Natural killer cell (primary cell): ENCODE measurements at regions not wholly inside any gene's neighbourhood (a gene's known extent, or its start where the extent isn't known, plus 50 kb on each side); places are given as distances from the start of the nearest gene placed in this dataset.

Source experiments
- ATAC-seq, 3 donors: fragments of 150-1000 bp in 2 of 3; fragments of 200-7000 bp in 1 of 3; cut with Tn5 transposase; 1 replicate in 1 of 3; 2 replicates in 2 of 3; pipeline ENCODE4 v1.10.0; 2021; ENCODE audit warnings: mild to moderate bottlenecking in 2 of 3, moderate library complexity in 2 of 3
- DNase-seq, 2 donors: peaks; one replicate each; pipeline versions ENCODE4 v3.0.0 to v3.0.0-alpha.2; 2013 to 2021; ENCODE audit warnings: mixed read lengths in 1 of 2
- H3K27ac ChIP-seq: one replicate; pipeline ENCODE4 v1.5.1; 2013; ENCODE audit warnings: mild to moderate bottlenecking, low read length
- H3K27me3 ChIP-seq: one replicate; pipeline ENCODE4 v1.6.1; 2013; ENCODE audit warnings: low read length; ENCODE audit not compliant: control insufficient read depth, insufficient read depth
- H3K36me3 ChIP-seq: one replicate; pipeline ENCODE4 v1.6.1; 2013; ENCODE audit warnings: low read length; ENCODE audit not compliant: control insufficient read depth, insufficient read depth
- H3K4me1 ChIP-seq: one replicate; pipeline ENCODE4 v1.6.1; 2013; ENCODE audit warnings: low read length; ENCODE audit not compliant: control insufficient read depth, insufficient read depth
- H3K4me3 ChIP-seq: one replicate; pipeline ENCODE4 v1.5.1; 2013; ENCODE audit warnings: low read length
- H3K9me3 ChIP-seq: one replicate; pipeline ENCODE4 v1.6.1; 2013; ENCODE audit warnings: low read length; ENCODE audit not compliant: control insufficient read depth, insufficient read depth
- H3K27ac Mint-ChIP-seq, 2 donors: one replicate each; pipeline ENCODE4 v1.8.0; 2022; ENCODE audit warnings: mild to moderate bottlenecking in 2 of 2, mixed read lengths in 2 of 2, moderate library complexity in 1 of 2
- H3K27me3 Mint-ChIP-seq, 2 donors: one replicate each; pipeline ENCODE4 v1.8.0; 2022; ENCODE audit warnings: low read depth in 2 of 2, mixed read lengths in 2 of 2
- H3K36me3 Mint-ChIP-seq: one replicate; pipeline ENCODE4 v1.8.0; 2022; ENCODE audit warnings: mixed read lengths
- H3K4me1 Mint-ChIP-seq, 2 donors: one replicate each; pipeline ENCODE4 v1.8.0; 2022; ENCODE audit warnings: mixed read lengths in 2 of 2
- H3K4me3 Mint-ChIP-seq: one replicate; pipeline ENCODE4 v1.8.0; 2022; ENCODE audit warnings: mild to moderate bottlenecking, moderate library complexity, mixed read lengths
- H3K9me3 Mint-ChIP-seq, 2 donors: one replicate each; pipeline ENCODE4 v1.8.0; 2022; ENCODE audit warnings: mixed read lengths in 2 of 2
- WGBS: methylation state at CpG from one replicate; pipeline ENCODE4 v1.1.7; 2013; ENCODE audit warnings: missing lambda C conversion rate; ENCODE audit not compliant: insufficient coverage; 5-methylcytosine and 5-hydroxymethylcytosine counted together
- intact Hi-C: fragments of 100-400 bp; cut with micrococcal nuclease; formaldehyde crosslinking; loops from one replicate; pipeline ENCODE4 v1.14.2; 2022
- TF ChIP-seq, protein P1 (sequence below): fragments of 200-600 bp; IDR thresholded peaks from one replicate; pipeline ENCODE4 v1.8.0; 2022; ENCODE audit warnings: antibody characterized with exemption

DNA sequence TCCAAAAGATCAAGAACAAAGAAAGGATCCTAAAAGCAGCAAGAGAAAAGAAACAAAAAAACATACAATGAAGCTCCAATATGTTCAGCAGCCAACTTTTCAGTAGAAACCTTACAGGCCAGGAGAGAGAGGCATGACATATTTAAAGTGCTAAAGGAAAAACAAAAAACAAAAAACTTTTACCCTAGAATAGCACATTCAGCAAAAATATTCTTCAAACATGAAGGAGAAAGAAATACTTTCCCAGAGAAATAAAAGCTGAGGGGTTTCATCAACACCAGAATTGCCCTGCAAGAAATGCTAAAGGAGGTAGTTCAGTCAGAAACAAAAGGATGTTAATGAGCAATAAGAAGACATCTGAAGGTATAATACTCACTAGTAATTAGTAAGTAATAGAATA is 753.5 kb upstream of the POT1 start:
- H3K36me3 Mint-ChIP-seq, result no peaks in the 10 kb centered on the region
- Histone ChIP-seq H3K27ac (no peak overlapping the region), H3K27me3 (no peaks in the 10 kb centered on the region), H3K36me3 (no peaks in the 10 kb centered on the region), H3K4me1 (no peaks in the 10 kb centered on the region), H3K4me3 (no peak overlapping the region), H3K9me3 (no peaks in the 10 kb centered on the region)
- no peak overlapping the region for H3K27ac Mint-ChIP-seq
- no peak for DNase-seq
- no peak for ATAC-seq
- peaks cover 5 to 7% of the 10 kb centered on the region in 2 donors for H3K9me3 Mint-ChIP-seq
- no peaks in the 10 kb centered on the region for H3K27me3 Mint-ChIP-seq
- TF ChIP-seq, protein P1, sequence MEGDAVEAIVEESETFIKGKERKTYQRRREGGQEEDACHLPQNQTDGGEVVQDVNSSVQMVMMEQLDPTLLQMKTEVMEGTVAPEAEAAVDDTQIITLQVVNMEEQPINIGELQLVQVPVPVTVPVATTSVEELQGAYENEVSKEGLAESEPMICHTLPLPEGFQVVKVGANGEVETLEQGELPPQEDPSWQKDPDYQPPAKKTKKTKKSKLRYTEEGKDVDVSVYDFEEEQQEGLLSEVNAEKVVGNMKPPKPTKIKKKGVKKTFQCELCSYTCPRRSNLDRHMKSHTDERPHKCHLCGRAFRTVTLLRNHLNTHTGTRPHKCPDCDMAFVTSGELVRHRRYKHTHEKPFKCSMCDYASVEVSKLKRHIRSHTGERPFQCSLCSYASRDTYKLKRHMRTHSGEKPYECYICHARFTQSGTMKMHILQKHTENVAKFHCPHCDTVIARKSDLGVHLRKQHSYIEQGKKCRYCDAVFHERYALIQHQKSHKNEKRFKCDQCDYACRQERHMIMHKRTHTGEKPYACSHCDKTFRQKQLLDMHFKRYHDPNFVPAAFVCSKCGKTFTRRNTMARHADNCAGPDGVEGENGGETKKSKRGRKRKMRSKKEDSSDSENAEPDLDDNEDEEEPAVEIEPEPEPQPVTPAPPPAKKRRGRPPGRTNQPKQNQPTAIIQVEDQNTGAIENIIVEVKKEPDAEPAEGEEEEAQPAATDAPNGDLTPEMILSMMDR, result no peak
- H3K4me3 Mint-ChIP-seq, result no peak overlapping the region
- intact Hi-C loops, result no loop called here
- no peaks in the 10 kb centered on the region for H3K4me1 Mint-ChIP-seq

DNA sequence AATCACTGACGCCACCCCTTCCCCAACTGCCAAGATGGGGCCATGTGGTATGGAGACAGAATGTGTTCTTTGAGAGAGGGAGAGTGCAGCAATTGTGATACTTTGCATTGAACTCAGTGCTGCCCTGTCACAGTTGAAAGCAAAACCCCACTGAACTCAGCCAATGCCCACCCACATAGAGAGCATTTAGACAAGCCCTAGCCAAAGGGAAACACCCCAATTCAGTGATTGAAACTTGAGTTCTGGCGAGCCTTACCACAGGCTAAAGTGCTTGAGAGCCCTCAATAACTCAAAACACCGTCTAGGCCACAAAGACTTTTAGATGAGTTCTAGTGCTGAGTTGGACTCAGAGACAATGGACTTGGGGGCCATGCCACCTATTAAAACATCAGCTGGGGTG is 751.9 kb upstream of the POT1 start:
- Mint-ChIP-seq H3K4me1 (no peaks in the 10 kb centered on the region), H3K27ac (no peak overlapping the region)
- no peak for DNase-seq

DNA sequence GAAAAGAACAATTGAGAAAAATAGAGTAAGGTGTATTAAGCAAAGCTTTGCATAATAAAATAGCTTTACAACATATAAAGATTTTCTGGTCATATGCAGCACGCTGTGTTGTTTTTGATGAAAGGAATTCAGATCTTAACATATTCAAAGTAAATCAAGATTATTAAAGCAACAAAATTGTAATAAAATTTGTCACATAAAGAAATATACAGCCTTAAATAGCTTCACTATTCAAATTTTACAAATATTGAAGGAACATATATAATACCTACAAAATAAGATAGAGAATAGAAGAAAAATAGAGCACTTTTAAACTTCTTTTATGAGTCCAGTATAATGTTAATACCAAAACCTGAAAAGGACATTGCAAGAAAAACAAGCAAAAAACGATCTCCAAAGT is 749.1 kb upstream of the POT1 start:
- ATAC-seq (no peak), DNase-seq (no peak)
- H3K4me3 ChIP-seq, result no peak overlapping the region
- no peaks in the 10 kb centered on the region for H3K27me3 ChIP-seq
- Mint-ChIP-seq H3K4me1 (no peaks in the 10 kb centered on the region), H3K27me3 (no peaks in the 10 kb centered on the region), H3K9me3 (peaks cover 0 to 2% of the 10 kb centered on the region in 2 donors), H3K4me3 (no peak overlapping the region), H3K27ac (no peak overlapping the region), H3K36me3 (no peaks in the 10 kb centered on the region)
- H3K9me3 ChIP-seq, result no peaks in the 10 kb centered on the region
- no peak overlapping the region for H3K27ac ChIP-seq
- no CpG with 5 or more reads among the region's 2 CpGs for WGBS
- TF ChIP-seq, protein P1, result no peak
- H3K36me3 ChIP-seq, result no peaks in the 10 kb centered on the region
- H3K4me1 ChIP-seq, result no peaks in the 10 kb centered on the region
- intact Hi-C loops, result no loop called here

More for the DNA sequence above, 751.9 kb upstream of the POT1 start:
- Mint-ChIP-seq H3K27me3 (no peaks in the 10 kb centered on the region), H3K36me3 (no peaks in the 10 kb centered on the region), H3K4me3 (no peak overlapping the region), H3K9me3 (peaks cover 5 to 7% of the 10 kb centered on the region in 2 donors)
- H3K4me1 ChIP-seq, result no peaks in the 10 kb centered on the region
- no peak overlapping the region for H3K4me3 ChIP-seq
- intact Hi-C loops, result no loop called here
- no peak overlapping the region for H3K27ac ChIP-seq
- no peaks in the 10 kb centered on the region for H3K36me3 ChIP-seq
- TF ChIP-seq, protein P1, result no peak
- ATAC-seq, result no peak
- H3K9me3 ChIP-seq, result no peaks in the 10 kb centered on the region
- WGBS, result 73% methylated on average over 2 of the region's 3 CpGs
- no peaks in the 10 kb centered on the region for H3K27me3 ChIP-seq

DNA sequence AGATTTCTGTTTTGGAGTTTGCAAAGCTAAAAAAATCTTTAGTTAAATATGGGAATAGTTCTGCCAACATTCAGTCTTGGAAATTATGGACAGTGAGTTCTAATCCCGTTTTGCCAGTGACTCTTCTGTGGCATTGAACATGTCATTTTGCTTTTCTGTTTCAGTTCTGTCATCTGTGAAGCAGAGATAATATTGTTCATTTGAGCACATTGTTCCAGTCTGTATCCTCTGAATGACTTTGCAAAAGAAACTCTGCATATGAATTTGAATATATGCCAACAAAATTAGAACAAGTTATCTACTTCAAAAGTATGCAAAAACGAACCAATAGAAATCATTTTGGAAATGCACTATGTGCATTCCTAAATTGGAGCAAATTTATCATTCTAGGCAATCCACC is 746.0 kb upstream of the POT1 start:
- Histone ChIP-seq H3K4me3 (no peak overlapping the region), H3K27ac (no peak overlapping the region), H3K27me3 (no peaks in the 10 kb centered on the region), H3K36me3 (no peaks in the 10 kb centered on the region), H3K9me3 (no peaks in the 10 kb centered on the region), H3K4me1 (no peaks in the 10 kb centered on the region)
- 17% methylated on average over 1 of the region's 2 CpGs for WGBS
- ATAC-seq (no peak), DNase-seq (no peak)
- Mint-ChIP-seq H3K36me3 (no peaks in the 10 kb centered on the region), H3K4me1 (no peaks in the 10 kb centered on the region), H3K27me3 (no peaks in the 10 kb centered on the region), H3K9me3 (no peaks in the 10 kb centered on the region), H3K27ac (no peak overlapping the region), H3K4me3 (no peak overlapping the region)
- TF ChIP-seq, protein P1, result no peak
- intact Hi-C loops, result no loop called here
